ENCODE measurements at regions not wholly inside any gene's neighbourhood (a gene's known extent, or its start where the extent isn't known, plus 50 kb on each side); places are given as distances from the start of the nearest gene placed in this dataset.
A peak's percentile ranks its signal among the peaks of the same experiment; 100 is the strongest.

- H4K20me1 ChIP-seq (ENCODE audit: insufficient read depth, low read length), result peaks cover 1% of the 10 kb centered on the region
- intact Hi-C loops (cut with micrococcal nuclease), result loop anchor here in 1 of 2 donors (10.0 kb wide), 1 partner anchor 87 kb away; no protein-coding TSS in a partner anchor
- Mint-ChIP-seq H3K36me3 (peaks cover 0 to 2% of the 10 kb centered on the region in 2 donors), H3K4me3 (peak overlapping the region in 1 of 2 donors; percentile 75), H3K27me3 (ENCODE audit: low read depth in 3 of 3) (peaks cover 94 to 97% (median 95%) of the 10 kb centered on the region in 3 donors), H3K27ac (no peak overlapping the region), H3K4me1 (peaks cover 2% of the 10 kb centered on the region), H3K9me3 (peaks cover 0 to 14% (median 10%) of the 10 kb centered on the region in 7 donors)
- peaks cover 0 to 29% of the 10 kb centered on the region in 2 donors for H3K9me3 ChIP-seq (replicated peaks in 1 of 2; ENCODE audit: control insufficient read depth in 1 of 2, insufficient read depth in 1 of 2, low read length in 2 of 2)
- no peak overlapping the region for H3K27ac ChIP-seq (ENCODE audit: low read depth in 1 of 2, low read length in 2 of 2)
- no peaks in the 10 kb centered on the region for H3K4me1 ChIP-seq (ENCODE audit: control insufficient read depth in 1 of 2, insufficient read depth in 2 of 2, low read length in 2 of 2)
- no peak overlapping the region for H3K9ac ChIP-seq (ENCODE audit: insufficient read depth, low read length, poor library complexity, severe bottlenecking)
- no peaks in the 10 kb centered on the region for H3K36me3 ChIP-seq (replicated peaks in 1 of 2; ENCODE audit: control insufficient read depth in 1 of 2, insufficient read depth in 2 of 2, low read length in 2 of 2)
- TF ChIP-seq, protein P1, sequence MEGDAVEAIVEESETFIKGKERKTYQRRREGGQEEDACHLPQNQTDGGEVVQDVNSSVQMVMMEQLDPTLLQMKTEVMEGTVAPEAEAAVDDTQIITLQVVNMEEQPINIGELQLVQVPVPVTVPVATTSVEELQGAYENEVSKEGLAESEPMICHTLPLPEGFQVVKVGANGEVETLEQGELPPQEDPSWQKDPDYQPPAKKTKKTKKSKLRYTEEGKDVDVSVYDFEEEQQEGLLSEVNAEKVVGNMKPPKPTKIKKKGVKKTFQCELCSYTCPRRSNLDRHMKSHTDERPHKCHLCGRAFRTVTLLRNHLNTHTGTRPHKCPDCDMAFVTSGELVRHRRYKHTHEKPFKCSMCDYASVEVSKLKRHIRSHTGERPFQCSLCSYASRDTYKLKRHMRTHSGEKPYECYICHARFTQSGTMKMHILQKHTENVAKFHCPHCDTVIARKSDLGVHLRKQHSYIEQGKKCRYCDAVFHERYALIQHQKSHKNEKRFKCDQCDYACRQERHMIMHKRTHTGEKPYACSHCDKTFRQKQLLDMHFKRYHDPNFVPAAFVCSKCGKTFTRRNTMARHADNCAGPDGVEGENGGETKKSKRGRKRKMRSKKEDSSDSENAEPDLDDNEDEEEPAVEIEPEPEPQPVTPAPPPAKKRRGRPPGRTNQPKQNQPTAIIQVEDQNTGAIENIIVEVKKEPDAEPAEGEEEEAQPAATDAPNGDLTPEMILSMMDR (IDR thresholded peaks at IDR 0.05), result no peak
- H3K27me3 ChIP-seq (ENCODE audit: control insufficient read depth in 2 of 2, insufficient read depth in 2 of 2, low read length in 2 of 2), result peaks cover 94 to 100% of the 10 kb centered on the region in 2 donors
- H2AFZ ChIP-seq (ENCODE audit: insufficient read depth, low read depth, low read length, poor library complexity, severe bottlenecking), result no peak overlapping the region
- DNase-seq, result no peak
- H3K4me2 ChIP-seq (replicated peaks; ENCODE audit: extremely low read depth, low read length, poor library complexity, severe bottlenecking), result no peak overlapping the region
- no peaks in the 10 kb centered on the region for H3K79me2 ChIP-seq (ENCODE audit: insufficient read depth, low read length)
- no CpG with 5 or more reads among the region's 2 CpGs for WGBS (ENCODE audit: insufficient coverage)
- H3K4me3 ChIP-seq (replicated peaks in 1 of 3; ENCODE audit: low read depth in 2 of 3, low read length in 3 of 3), result no peak overlapping the region
Observed at GRCh38 chr13:99037756-99038155, 59.9 kb upstream of the DOCK9 start.

DNA sequence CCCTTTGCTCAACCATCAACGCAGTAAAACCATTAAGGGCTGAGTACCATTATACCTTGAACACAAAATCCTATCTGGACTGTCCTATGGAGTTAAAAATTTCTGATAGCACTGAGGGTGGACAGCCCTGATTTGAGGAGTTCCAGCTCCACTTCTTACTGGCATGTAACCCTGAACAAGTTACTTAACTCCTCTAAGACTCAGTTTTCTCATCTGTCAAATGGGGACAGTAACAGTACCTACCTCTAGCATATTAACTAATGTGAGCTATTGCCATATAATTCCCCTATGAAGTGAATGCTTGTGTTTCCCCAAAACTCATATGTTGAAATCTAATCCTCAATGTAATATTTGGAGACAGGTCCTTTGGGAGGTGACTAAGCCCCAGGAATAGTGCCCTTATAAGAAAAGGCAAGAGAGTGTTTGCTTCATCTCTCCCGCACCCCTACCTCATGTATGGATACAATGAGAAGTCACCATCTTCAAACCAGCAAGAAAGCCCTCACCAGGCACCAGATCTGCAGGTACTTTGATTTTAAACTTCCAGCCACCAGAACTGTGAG is 61.9 kb upstream of the DOCK9 start:
- WGBS (ENCODE audit: insufficient coverage), result no CpG with 5 or more reads among the region's 2 CpGs
- DNase-seq, result no peak
- Histone ChIP-seq H3K27me3 (ENCODE audit: control insufficient read depth in 2 of 2, insufficient read depth in 2 of 2, low read length in 2 of 2) (peaks cover 94 to 100% of the 10 kb centered on the region in 2 donors), H3K9ac (ENCODE audit: insufficient read depth, low read length, poor library complexity, severe bottlenecking) (no peak overlapping the region), H3K4me1 (ENCODE audit: control insufficient read depth in 1 of 2, insufficient read depth in 2 of 2, low read length in 2 of 2) (no peaks in the 10 kb centered on the region), H2AFZ (ENCODE audit: insufficient read depth, low read depth, low read length, poor library complexity, severe bottlenecking) (no peak overlapping the region), H3K36me3 (replicated peaks in 1 of 2; ENCODE audit: control insufficient read depth in 1 of 2, insufficient read depth in 2 of 2, low read length in 2 of 2) (no peaks in the 10 kb centered on the region), H3K4me2 (replicated peaks; ENCODE audit: extremely low read depth, low read length, poor library complexity, severe bottlenecking) (no peak overlapping the region), H3K9me3 (replicated peaks in 1 of 2; ENCODE audit: control insufficient read depth in 1 of 2, insufficient read depth in 1 of 2, low read length in 2 of 2) (peaks cover 0 to 48% of the 10 kb centered on the region in 2 donors), H3K4me3 (replicated peaks in 1 of 3; ENCODE audit: low read depth in 2 of 3, low read length in 3 of 3) (no peak overlapping the region), H3K79me2 (ENCODE audit: insufficient read depth, low read length) (no peaks in the 10 kb centered on the region), H4K20me1 (ENCODE audit: insufficient read depth, low read length) (peaks cover 21% of the 10 kb centered on the region), H3K27ac (ENCODE audit: low read depth in 1 of 2, low read length in 2 of 2) (no peak overlapping the region)
- H3K36me3 Mint-ChIP-seq, result peaks cover 0 to 8% of the 10 kb centered on the region in 2 donors
- intact Hi-C loops (cut with micrococcal nuclease), result loop anchor here in 1 of 2 donors (10.0 kb wide), 2 partner anchors 85 to 115 kb away; no protein-coding TSS in a partner anchor
- no peak overlapping the region for H3K27ac Mint-ChIP-seq
- peaks cover 2% of the 10 kb centered on the region for H3K4me1 Mint-ChIP-seq
- peak overlapping the region in 1 of 2 donors; percentile 21 for H3K4me3 Mint-ChIP-seq
- TF ChIP-seq, protein P1 (IDR thresholded peaks at IDR 0.05), result no peak
- H3K27me3 Mint-ChIP-seq (ENCODE audit: low read depth in 3 of 3), result peaks cover 94 to 97% (median 95%) of the 10 kb centered on the region in 3 donors
- H3K9me3 Mint-ChIP-seq, result peaks cover 0 to 18% (median 15%) of the 10 kb centered on the region in 7 donors

Measured in CD14-positive monocyte (primary cell).